Gastroesophageal sphincter (tissue), 3 donors: ENCODE measurements at regions not wholly inside any gene's neighbourhood (a gene's known extent, or its start where the extent isn't known, plus 50 kb on each side); places are given as distances from the start of the nearest gene placed in this dataset.

ENCODE experiments used
- CTCF ChIP-seq, 4 experiments: fragments of 200-600 bp in 2 of 4; fragments of 450-650 bp in 2 of 4; sonication (generic) in 1 of 4; IDR thresholded peaks; one replicate each; pipeline ENCODE4 v1.5.1; 2017 to 2019; ENCODE audit warnings: antibody characterized with exemption in 4 of 4, mild to moderate bottlenecking in 2 of 4, moderate library complexity in 2 of 4
- EP300 ChIP-seq: sonication (generic); formaldehyde crosslinking; IDR thresholded peaks from one replicate; pipeline ENCODE4 v1.6.1; 2017; ENCODE audit warnings: antibody characterized with exemption, mild to moderate bottlenecking
- POLR2A ChIP-seq, 2 donors: fragments of 450-650 bp; IDR thresholded peaks; one replicate each; pipeline ENCODE4 v1.6.1; 2017; ENCODE audit warnings: antibody characterized with exemption in 2 of 2, mild to moderate bottlenecking in 2 of 2, moderate library complexity in 1 of 2
- POLR2AphosphoS5 ChIP-seq: sonication (generic); formaldehyde crosslinking; IDR thresholded peaks from one replicate; pipeline ENCODE4 v1.6.1; 2017; ENCODE audit warnings: antibody characterized with exemption

GRCh38 chr2:59920307-59920706 lies 633.1 kb downstream of the BCL11A start:
- TF ChIP-seq CTCF (IDR thresholded peaks at IDR 0.05) (no peak), POLR2A (IDR thresholded peaks at IDR 0.05) (no peak), EP300 (no peak), POLR2AphosphoS5 (no peak)
